AG09319 (cell line): ENCODE measurements at regions not wholly inside any gene's neighbourhood (a gene's known extent, or its start where the extent isn't known, plus 50 kb on each side); places are given as distances from the start of the nearest gene placed in this dataset.

ENCODE experiments used
- DNase-seq: peaks from one replicate; pipeline ENCODE4 v3.0.0-alpha.2; 2010; ENCODE audit warnings: low read depth; ENCODE audit errors: extremely low read depth
- CTCF ChIP-seq: IDR thresholded peaks from 2 replicates; pipeline ENCODE4 v1.5.1; 2011; ENCODE audit warnings: low read depth, mild to moderate bottlenecking, inconsistent platforms, low read length, moderate library complexity

GRCh38 chr2:184004289-184004947, 593.9 kb upstream of the ZNF804A start:
- DNase-seq: no peak
- no peak for TF ChIP-seq CTCF

- DNase-seq: no peak
- no peak for TF ChIP-seq CTCF
Measured at GRCh38 chr2:184004948-184005672, 593.2 kb upstream of the ZNF804A start.

GRCh38 chr2:184006998-184007397, 591.3 kb upstream of the ZNF804A start:
- TF ChIP-seq CTCF: no peak
- DNase-seq: no peak

GRCh38 chr2:184026961-184027360, 571.4 kb upstream of the ZNF804A start:
- TF ChIP-seq CTCF: no peak
- no peak for DNase-seq

- no peak for TF ChIP-seq CTCF
- DNase-seq: no peak
Measured at GRCh38 chr2:184030245-184030644, 568.1 kb upstream of the ZNF804A start.

GRCh38 chr2:184030989-184031388, 567.3 kb upstream of the ZNF804A start:
- TF ChIP-seq CTCF: no peak
- DNase-seq: no peak

GRCh38 chr2:184031402-184032147, 566.8 kb upstream of the ZNF804A start:
- TF ChIP-seq CTCF: no peak
- DNase-seq: no peak
